HG02884 (cell line): ENCODE measurements at regions not wholly inside any gene's neighbourhood (a gene's known extent, or its start where the extent isn't known, plus 50 kb on each side); places are given as distances from the start of the nearest gene placed in this dataset.
"Not testable (repeated sequence)": the region's sequence is repeated elsewhere in the genome, so short reads cannot be mapped to it uniquely, and the experiment has no call there.

ENCODE experiments used
- ATAC-seq: cut with Tn5 transposase; IDR thresholded peaks from one replicate; pipeline ENCODE4 v1.9.1; 2021; ENCODE audit warnings: mild to moderate bottlenecking, moderate library complexity; ENCODE audit not compliant: unreplicated experiment

GRCh38 chr22:22345781-22346180 lies 101.2 kb downstream of the VPREB1 start:
- ATAC-seq: no peak

GRCh38 chr22:22346401-22347107 lies 102.0 kb downstream of the VPREB1 start:
- ATAC-seq: no peak

GRCh38 chr22:22348127-22348814 lies 103.7 kb downstream of the VPREB1 start:
- ATAC-seq: no peak

- no peak for ATAC-seq
Observed at GRCh38 chr22:22348815-22349454, 104.3 kb downstream of the VPREB1 start.

GRCh38 chr22:22349455-22349836 lies 104.9 kb downstream of the VPREB1 start:
- ATAC-seq: no peak

- ATAC-seq: no peak
Observed at GRCh38 chr22:22351366-22351765, 106.8 kb downstream of the VPREB1 start.

- ATAC-seq: no peak
Observed at GRCh38 chr22:22352371-22352999, 107.9 kb downstream of the VPREB1 start.

- no peak for ATAC-seq
Observed at GRCh38 chr22:22355096-22355834, 110.7 kb downstream of the VPREB1 start.

GRCh38 chr22:22357024-22357883 lies 112.7 kb downstream of the VPREB1 start:
- ATAC-seq: no peak

GRCh38 chr22:22358152-22358551 lies 113.6 kb downstream of the VPREB1 start:
- no peak for ATAC-seq

GRCh38 chr22:22358686-22359085 lies 114.1 kb downstream of the VPREB1 start:
- no peak for ATAC-seq

- ATAC-seq: no peak
Observed at GRCh38 chr22:22359465-22359864, 114.9 kb downstream of the VPREB1 start.

- ATAC-seq: no peak
Observed at GRCh38 chr22:22360014-22360413, 115.4 kb downstream of the VPREB1 start.

GRCh38 chr22:22362311-22362710 lies 117.7 kb downstream of the VPREB1 start:
- no peak for ATAC-seq

- no peak for ATAC-seq
Observed at GRCh38 chr22:22362936-22363335, 118.3 kb downstream of the VPREB1 start.

GRCh38 chr22:22364207-22364606 lies 119.6 kb downstream of the VPREB1 start:
- no peak for ATAC-seq

- ATAC-seq: no peak
Observed at GRCh38 chr22:22366537-22366936, 122.0 kb downstream of the VPREB1 start.

GRCh38 chr22:22368516-22368915 lies 123.9 kb downstream of the VPREB1 start:
- no peak for ATAC-seq

- not testable (repeated sequence) for ATAC-seq
Observed at GRCh38 chr22:22369219-22369963, 124.8 kb downstream of the VPREB1 start.
